ENCODE measurements at regions not wholly inside any gene's neighbourhood (a gene's known extent, or its start where the extent isn't known, plus 50 kb on each side); places are given as distances from the start of the nearest gene placed in this dataset.

DNA sequence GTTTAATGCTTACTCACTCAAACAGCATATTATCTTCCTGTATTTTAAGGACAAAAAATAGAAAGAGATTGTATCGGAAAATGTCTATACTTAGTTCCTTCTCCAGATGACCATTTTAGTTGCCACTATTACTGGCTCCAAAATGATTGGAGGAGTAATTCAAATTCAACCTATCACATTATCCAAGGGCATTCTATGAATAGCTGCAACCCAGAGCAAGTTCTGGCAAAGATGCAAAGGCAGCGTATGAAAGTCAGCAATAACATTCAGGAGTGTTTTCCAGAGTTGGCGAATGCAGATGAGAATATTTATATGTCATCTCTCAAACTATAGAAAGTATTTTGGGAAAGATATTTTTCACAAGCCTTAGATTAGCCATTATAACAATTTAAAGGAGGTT is 389.8 kb upstream of the ADGRL2 start:
- ATAC-seq = peak; percentile 48 to 78 (median 69)
- Histone ChIP-seq H3K36me3 (no peaks in the 10 kb centered on the region), H3K27me3 (no peaks in the 10 kb centered on the region), H3K4me3 (peak overlapping the region in 4 of 10 donors; percentile 9 to 17 (median 12)), H3K4me1 (peaks cover 0 to 49% (median 25%) of the 10 kb centered on the region in 9 donors), H3K27ac (peak overlapping the region in 8 of 10 donors; percentile 12 to 73 (median 64)), H3K9me3 (no peaks in the 10 kb centered on the region)
- peak in 1 of 2 donors; percentile 36 for DNase-seq
- TF ChIP-seq, protein P1, sequence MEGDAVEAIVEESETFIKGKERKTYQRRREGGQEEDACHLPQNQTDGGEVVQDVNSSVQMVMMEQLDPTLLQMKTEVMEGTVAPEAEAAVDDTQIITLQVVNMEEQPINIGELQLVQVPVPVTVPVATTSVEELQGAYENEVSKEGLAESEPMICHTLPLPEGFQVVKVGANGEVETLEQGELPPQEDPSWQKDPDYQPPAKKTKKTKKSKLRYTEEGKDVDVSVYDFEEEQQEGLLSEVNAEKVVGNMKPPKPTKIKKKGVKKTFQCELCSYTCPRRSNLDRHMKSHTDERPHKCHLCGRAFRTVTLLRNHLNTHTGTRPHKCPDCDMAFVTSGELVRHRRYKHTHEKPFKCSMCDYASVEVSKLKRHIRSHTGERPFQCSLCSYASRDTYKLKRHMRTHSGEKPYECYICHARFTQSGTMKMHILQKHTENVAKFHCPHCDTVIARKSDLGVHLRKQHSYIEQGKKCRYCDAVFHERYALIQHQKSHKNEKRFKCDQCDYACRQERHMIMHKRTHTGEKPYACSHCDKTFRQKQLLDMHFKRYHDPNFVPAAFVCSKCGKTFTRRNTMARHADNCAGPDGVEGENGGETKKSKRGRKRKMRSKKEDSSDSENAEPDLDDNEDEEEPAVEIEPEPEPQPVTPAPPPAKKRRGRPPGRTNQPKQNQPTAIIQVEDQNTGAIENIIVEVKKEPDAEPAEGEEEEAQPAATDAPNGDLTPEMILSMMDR (IDR thresholded peaks at IDR 0.05) = no peak
- intact Hi-C loops (cut with DNase I) = loop anchor here in 7 of 10 donors (5.0 to 10.0 kb wide), 9 partner anchors 81 to 394 kb away; partner anchors contain the start of gene ADGRL2 (in 4 of the 7)
- 34 to 53% methylated on average over 3 of the region's 3 CpGs for WGBS, 2 donors

DNA sequence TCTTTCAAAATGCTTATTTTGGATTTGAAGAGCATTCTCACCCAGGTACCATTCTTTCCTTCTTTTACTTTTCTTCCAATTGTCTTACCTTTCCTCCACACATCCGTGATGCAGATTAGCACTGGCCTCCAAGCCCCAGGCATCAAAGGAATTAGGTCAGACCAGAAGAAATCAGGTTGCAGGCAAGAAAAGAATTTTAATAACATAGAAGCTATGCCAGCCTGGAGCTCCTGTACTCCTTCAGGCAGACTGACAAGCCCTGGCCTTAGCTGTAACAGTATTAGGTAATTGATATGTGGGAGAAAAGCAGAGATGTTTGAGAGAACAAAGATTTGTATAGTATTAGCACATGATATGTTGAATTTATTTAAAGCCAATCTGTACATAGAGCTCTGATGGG is 390.4 kb upstream of the ADGRL2 start:
- intact Hi-C loops (cut with DNase I) = loop anchor here in 7 of 10 donors (5.0 to 10.0 kb wide), 9 partner anchors 82 to 394 kb away; partner anchors contain the start of gene ADGRL2 (in 4 of the 7)
- 34 to 45% methylated on average over 1 of the region's 1 CpG for WGBS, 2 donors
- H3K4me1 ChIP-seq = peaks cover 0 to 44% (median 23%) of the 10 kb centered on the region in 9 donors
- ATAC-seq (peak in 1 of 8 donors; percentile 31), DNase-seq (no peak)
- peak overlapping the region in 2 of 10 donors; percentile 16 to 17 for H3K4me3 ChIP-seq
- TF ChIP-seq, protein P1 (IDR thresholded peaks at IDR 0.05) = no peak
- peak overlapping the region in 8 of 10 donors; percentile 12 to 73 (median 60) for H3K27ac ChIP-seq
- H3K36me3 ChIP-seq = no peaks in the 10 kb centered on the region
- no peaks in the 10 kb centered on the region for H3K27me3 ChIP-seq
- no peaks in the 10 kb centered on the region for H3K9me3 ChIP-seq

DNA sequence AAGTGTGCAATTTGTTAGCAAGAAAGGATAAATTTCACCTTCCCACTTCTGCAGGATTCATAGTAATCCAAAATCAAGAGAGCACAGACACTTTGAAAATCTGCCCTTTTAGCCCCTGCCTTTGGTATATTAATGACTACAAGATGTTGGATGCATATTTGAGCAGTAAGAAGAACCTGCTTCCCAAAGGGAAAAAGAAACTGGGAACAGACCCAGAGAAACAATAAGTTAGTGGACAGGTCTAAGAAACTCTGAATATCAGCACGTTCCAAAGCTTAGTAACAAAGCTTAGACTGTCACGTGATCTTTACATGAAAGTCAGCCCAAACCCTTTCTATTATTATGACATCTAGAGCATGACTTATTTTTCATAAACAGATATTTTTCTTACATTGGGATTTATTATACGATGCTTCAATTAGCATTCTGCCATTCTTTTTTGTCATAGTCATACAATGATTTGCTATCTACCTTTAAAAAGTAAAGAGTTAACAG is 390.9 kb upstream of the ADGRL2 start:
- 55 to 66% methylated on average over 3 of the region's 3 CpGs for WGBS, 2 donors
- no peaks in the 10 kb centered on the region for H3K27me3 ChIP-seq
- no peak for DNase-seq
- H3K9me3 ChIP-seq = no peaks in the 10 kb centered on the region
- intact Hi-C loops (cut with DNase I) = loop anchor here in 7 of 10 donors (5.0 to 10.0 kb wide), 11 partner anchors 82 to 395 kb away; partner anchors contain the start of gene ADGRL2 (in 4 of the 7)
- TF ChIP-seq, protein P1 (IDR thresholded peaks at IDR 0.05) = no peak
- peaks cover 0 to 39% (median 18%) of the 10 kb centered on the region in 9 donors for H3K4me1 ChIP-seq
- no peak for ATAC-seq
- no peaks in the 10 kb centered on the region for H3K36me3 ChIP-seq
- peak overlapping the region in 1 of 10 donors; percentile 17 for H3K4me3 ChIP-seq
- H3K27ac ChIP-seq = peak overlapping the region in 8 of 10 donors; percentile 12 to 73 (median 60)

DNA sequence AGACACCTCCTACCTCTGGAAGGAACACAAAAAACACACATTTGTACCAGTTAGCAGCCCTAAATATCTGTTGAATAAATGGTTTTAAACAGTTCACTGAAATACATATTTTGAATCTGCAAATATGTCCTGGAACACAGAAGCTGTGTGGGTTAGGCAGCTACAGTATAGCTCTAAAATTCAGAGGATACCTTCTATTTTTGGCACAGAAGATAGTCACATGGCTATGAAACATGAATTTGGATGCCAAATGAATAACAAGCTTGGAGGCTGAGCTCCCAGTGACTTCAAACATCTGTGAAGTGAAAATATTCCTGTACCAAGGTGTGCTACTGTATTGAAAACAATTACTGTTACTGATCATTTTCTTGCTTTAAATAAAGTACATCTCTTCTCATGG is 391.5 kb upstream of the ADGRL2 start:
- Histone ChIP-seq H3K27ac (peak overlapping the region in 6 of 10 donors; percentile 50 to 73 (median 64)), H3K36me3 (no peaks in the 10 kb centered on the region), H3K9me3 (no peaks in the 10 kb centered on the region), H3K4me1 (peaks cover 0 to 33% (median 16%) of the 10 kb centered on the region in 9 donors), H3K4me3 (no peak overlapping the region), H3K27me3 (no peaks in the 10 kb centered on the region)
- intact Hi-C loops (cut with DNase I) = loop anchor here in 2 of 10 donors (5.0 to 10.0 kb wide), 2 partner anchors 94 to 97 kb away; no protein-coding TSS in a partner anchor
- ATAC-seq = peak in 7 of 8 donors; percentile 11 to 74 (median 46)
- no peak for DNase-seq
- TF ChIP-seq, protein P1 (IDR thresholded peaks at IDR 0.05) = no peak
